A673 (cell line): ENCODE measurements at regions not wholly inside any gene's neighbourhood (a gene's known extent, or its start where the extent isn't known, plus 50 kb on each side); places are given as distances from the start of the nearest gene placed in this dataset.

Experiments used
- BruUV-seq: library from RNA; stranded (reverse); fragments of 400-500 nt; replicated peaks from 2 replicates; lab custom pipeline; 2021; lab: Mats Ljungman, UMichigan
- CTCF ChIA-PET: fragments of 300-600 bp; sonication (Branson Sonifier 250); formaldehyde crosslinking; loops from one replicate; lab custom pipeline; 2022; ENCODE audit warnings: antibody characterized with exemption; lab: Charles Lee
- POLR2A ChIA-PET: fragments of 300-600 bp; sonication (Branson Sonifier 250); formaldehyde crosslinking; loops from one replicate; lab custom pipeline; 2022; ENCODE audit warnings: antibody characterized with exemption; ENCODE audit not compliant: low non-redundant PET; lab: Charles Lee
- DNase-seq: peaks from one replicate; pipeline ENCODE4 v3.0.0-alpha.2; 2015; ENCODE audit warnings: low spot score
- H3K27ac ChIP-seq: fragments of 200-600 bp; sonication (generic); 2 replicates; pipeline ENCODE4 v1.5.1; 2016; ENCODE audit warnings: mixed run types, low read depth, mild to moderate bottlenecking, mixed read lengths, antibody characterized with exemption, low read length; ENCODE audit not compliant: poor library complexity, severe bottlenecking
- H3K27me3 ChIP-seq: fragments of 200-600 bp; sonication (generic); replicated peaks from 2 replicates; pipeline ENCODE4 v1.6.1; 2017; ENCODE audit warnings: mixed run types, low read depth, mild to moderate bottlenecking, mixed read lengths, antibody characterized with exemption, low read length; ENCODE audit not compliant: insufficient read depth, poor library complexity
- H3K36me3 ChIP-seq: fragments of 200-600 bp; sonication (generic); 2 replicates; pipeline ENCODE4 v1.6.1; 2016; ENCODE audit warnings: mixed run types, mild to moderate bottlenecking, mixed read lengths, antibody characterized with exemption, low read length; ENCODE audit not compliant: insufficient read depth, poor library complexity, severe bottlenecking
- H3K4me1 ChIP-seq: fragments of 200-600 bp; sonication (generic); 2 replicates; pipeline ENCODE4 v1.6.1; 2017; ENCODE audit warnings: mixed run types, mild to moderate bottlenecking, mixed read lengths, antibody characterized with exemption, low read length; ENCODE audit not compliant: insufficient read depth, poor library complexity, severe bottlenecking
- H3K4me3 ChIP-seq: fragments of 200-600 bp; sonication (generic); 2 replicates; pipeline ENCODE4 v1.5.1; 2016; ENCODE audit warnings: low read depth, mixed run types, mild to moderate bottlenecking, mixed read lengths, low read length; ENCODE audit not compliant: poor library complexity, severe bottlenecking
- H3K9me3 ChIP-seq: fragments of 200-600 bp; sonication (generic); 2 replicates; pipeline ENCODE4 v1.6.1; 2016; ENCODE audit warnings: mixed run types, low read depth, mild to moderate bottlenecking, mixed read lengths, antibody characterized with exemption, low read length; ENCODE audit not compliant: poor library complexity, severe bottlenecking
- EZH2 ChIP-seq: fragments of 200-600 bp; sonication (generic); IDR thresholded peaks from 2 replicates; pipeline ENCODE4 v1.6.1; 2017; ENCODE audit warnings: borderline replicate concordance, low read depth, mild to moderate bottlenecking, mixed read lengths, antibody characterized with exemption, low read length; ENCODE audit not compliant: poor library complexity, severe bottlenecking
- intact Hi-C: fragments of 100-400 bp; cut with micrococcal nuclease; formaldehyde crosslinking; loops from one replicate; pipeline ENCODE4 v1.10.0; 2022; ENCODE audit not compliant: unreplicated experiment
- TF ChIP-seq, protein P1 (sequence below): fragments of 300-800, 200-600 bp; sonication (generic); conservative IDR thresholded peaks from 2 replicates; pipeline ENCODE4 v1.5.1; 2017; ENCODE audit warnings: low read depth, mild to moderate bottlenecking, antibody characterized with exemption, low read length, moderate library complexity, mixed read lengths

DNA sequence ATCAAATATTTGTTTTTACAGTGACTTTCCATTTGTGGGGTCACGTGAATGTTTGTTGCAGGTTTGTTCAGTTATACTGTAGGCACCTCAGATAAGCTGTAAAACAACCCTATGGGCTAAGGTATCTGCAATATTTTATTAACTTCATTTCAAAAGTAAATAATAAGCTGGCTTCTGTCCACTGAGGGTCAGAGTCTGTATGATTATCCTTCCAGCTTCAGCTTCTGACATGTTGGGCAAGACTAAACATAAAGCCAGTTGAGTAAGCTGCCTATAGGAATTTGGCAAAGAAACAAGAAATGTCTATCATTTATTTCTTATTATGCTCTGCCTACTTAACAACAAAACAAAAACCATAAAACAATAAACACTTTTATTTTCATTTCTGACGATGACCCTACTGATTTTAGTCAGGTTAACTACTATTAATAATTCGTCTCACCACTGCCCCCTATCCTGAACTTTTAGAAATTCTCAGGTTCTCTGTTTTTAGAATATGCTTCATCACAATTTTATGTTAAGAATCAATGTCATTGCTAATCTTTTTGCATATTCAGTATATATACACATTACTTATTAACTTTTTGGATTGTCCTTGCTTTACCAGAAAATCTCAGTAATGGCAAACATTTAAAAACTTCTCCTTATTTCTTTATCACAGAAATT, 413.6 kb upstream of the ADAMTSL1 start:
- CTCF ChIA-PET: no interaction called here
- Histone ChIP-seq H3K4me3 (no peak overlapping the region), H3K27me3 (no peaks in the 10 kb centered on the region), H3K27ac (no peak overlapping the region), H3K9me3 (no peaks in the 10 kb centered on the region), H3K36me3 (no peaks in the 10 kb centered on the region), H3K4me1 (no peaks in the 10 kb centered on the region)
- no peak for DNase-seq
- intact Hi-C loops: no loop called here
- TF ChIP-seq, protein P1, sequence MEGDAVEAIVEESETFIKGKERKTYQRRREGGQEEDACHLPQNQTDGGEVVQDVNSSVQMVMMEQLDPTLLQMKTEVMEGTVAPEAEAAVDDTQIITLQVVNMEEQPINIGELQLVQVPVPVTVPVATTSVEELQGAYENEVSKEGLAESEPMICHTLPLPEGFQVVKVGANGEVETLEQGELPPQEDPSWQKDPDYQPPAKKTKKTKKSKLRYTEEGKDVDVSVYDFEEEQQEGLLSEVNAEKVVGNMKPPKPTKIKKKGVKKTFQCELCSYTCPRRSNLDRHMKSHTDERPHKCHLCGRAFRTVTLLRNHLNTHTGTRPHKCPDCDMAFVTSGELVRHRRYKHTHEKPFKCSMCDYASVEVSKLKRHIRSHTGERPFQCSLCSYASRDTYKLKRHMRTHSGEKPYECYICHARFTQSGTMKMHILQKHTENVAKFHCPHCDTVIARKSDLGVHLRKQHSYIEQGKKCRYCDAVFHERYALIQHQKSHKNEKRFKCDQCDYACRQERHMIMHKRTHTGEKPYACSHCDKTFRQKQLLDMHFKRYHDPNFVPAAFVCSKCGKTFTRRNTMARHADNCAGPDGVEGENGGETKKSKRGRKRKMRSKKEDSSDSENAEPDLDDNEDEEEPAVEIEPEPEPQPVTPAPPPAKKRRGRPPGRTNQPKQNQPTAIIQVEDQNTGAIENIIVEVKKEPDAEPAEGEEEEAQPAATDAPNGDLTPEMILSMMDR: peak; percentile 35; the same call in 1 of the 2 replicates
- no peak for TF ChIP-seq EZH2
- POLR2A ChIA-PET: no interaction called here
- BruUV-seq: no TSS peak

DNA sequence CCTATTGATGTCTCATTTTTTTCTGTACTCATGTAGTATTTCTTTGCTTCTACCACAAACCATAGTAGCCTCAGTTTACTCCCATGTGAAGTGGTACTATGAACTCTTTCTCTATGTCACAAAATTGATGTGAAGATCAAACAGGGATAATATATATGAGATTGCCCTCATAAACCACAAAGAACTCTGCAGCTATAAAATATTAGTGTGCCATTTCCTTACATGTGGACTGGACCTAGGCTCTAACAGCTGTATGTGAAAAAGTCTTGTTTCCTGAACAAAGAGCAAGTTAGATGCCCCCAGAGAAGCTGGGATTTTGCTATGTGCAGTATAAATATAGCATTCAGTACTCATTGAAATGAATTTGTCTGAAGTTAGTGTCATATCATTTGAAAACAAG, 412.6 kb upstream of the ADAMTSL1 start:
- Histone ChIP-seq H3K9me3 (no peaks in the 10 kb centered on the region), H3K36me3 (no peaks in the 10 kb centered on the region), H3K4me1 (no peaks in the 10 kb centered on the region), H3K27ac (no peak overlapping the region), H3K4me3 (no peak overlapping the region), H3K27me3 (no peaks in the 10 kb centered on the region)
- ChIA-PET POLR2A (no interaction called here), CTCF (no interaction called here)
- no peak for DNase-seq
- intact Hi-C loops: no loop called here
- no TSS peak for BruUV-seq
- no peak for TF ChIP-seq EZH2
- TF ChIP-seq, protein P1: no peak

DNA sequence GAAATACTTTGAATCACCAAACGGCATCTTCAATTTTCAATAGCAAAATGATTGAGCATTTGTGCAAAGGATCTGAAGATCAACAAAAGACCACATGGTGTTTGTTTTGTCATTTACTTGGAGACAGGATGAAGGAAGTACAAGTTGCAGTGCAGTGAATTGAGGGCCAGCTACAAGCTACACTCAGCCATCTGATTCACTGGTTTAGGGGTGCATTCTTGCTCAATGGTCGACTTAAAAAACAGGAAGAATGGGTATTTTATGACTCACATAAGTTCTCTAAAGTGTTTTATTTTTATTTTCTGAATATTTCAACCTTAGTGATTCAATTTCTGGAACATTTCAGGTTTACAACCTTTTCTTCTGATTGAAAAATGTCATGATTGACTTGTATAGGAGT, 412.1 kb upstream of the ADAMTSL1 start:
- Histone ChIP-seq H3K27me3 (no peaks in the 10 kb centered on the region), H3K27ac (no peak overlapping the region), H3K9me3 (no peaks in the 10 kb centered on the region), H3K4me3 (no peak overlapping the region), H3K36me3 (no peaks in the 10 kb centered on the region), H3K4me1 (no peaks in the 10 kb centered on the region)
- no peak for DNase-seq
- POLR2A ChIA-PET: no interaction called here
- CTCF ChIA-PET: no interaction called here
- intact Hi-C loops: no loop called here
- no TSS peak for BruUV-seq
- no peak for TF ChIP-seq EZH2
- TF ChIP-seq, protein P1: no peak
